PC-3 (cell line): ENCODE measurements at regions not wholly inside any gene's neighbourhood (a gene's known extent, or its start where the extent isn't known, plus 50 kb on each side); places are given as distances from the start of the nearest gene placed in this dataset.

Experiments
- ATAC-seq: fragments of 200-7000 bp; cut with Tn5 transposase; 2 replicates; pipeline ENCODE4 v1.9.1; 2020; ENCODE audit warnings: mild to moderate bottlenecking, moderate library complexity
- BruUV-seq: library from RNA; stranded (reverse); fragments of 400-500 nt; replicated peaks from 2 replicates; lab custom pipeline; 2021; lab: Mats Ljungman, UMichigan
- CTCF ChIA-PET: fragments of 300-600 bp; sonication (Branson Sonifier 250); formaldehyde crosslinking; loops from one replicate; lab custom pipeline; 2022; ENCODE audit warnings: antibody characterized with exemption; lab: Charles Lee
- POLR2A ChIA-PET: fragments of 300-600 bp; sonication (Branson Sonifier 250); formaldehyde crosslinking; loops from one replicate; lab custom pipeline; 2022; ENCODE audit warnings: antibody characterized with exemption; ENCODE audit not compliant: unreplicated experiment; lab: Charles Lee
- DNase-seq: peaks from one replicate; pipeline ENCODE4 v3.0.0-alpha.2; 2015
- H2AFZ ChIP-seq: fragments of 300-600 bp; sonication (generic); 2 replicates; pipeline ENCODE4 v1.6.0; 2016; ENCODE audit warnings: antibody characterized with exemption, low read length
- H3F3A ChIP-seq: fragments of 300-600 bp; sonication (generic); one replicate; pipeline ENCODE4 v1.6.0; 2017; ENCODE audit warnings: antibody characterized with exemption, low read length, control low read depth, mild to moderate bottlenecking; ENCODE audit not compliant: unreplicated experiment
- H3K27ac ChIP-seq: fragments of 300-600 bp; sonication (generic); 2 replicates; pipeline ENCODE4 v1.5.1; 2016; ENCODE audit warnings: mild to moderate bottlenecking, low read length
- H3K27me3 ChIP-seq: fragments of 300-600 bp; sonication (generic); 2 replicates; pipeline ENCODE4 v1.6.1; 2016; ENCODE audit warnings: low read length, mixed read lengths
- H3K36me3 ChIP-seq: fragments of 300-600 bp; sonication (generic); 2 replicates; pipeline ENCODE4 v1.6.1; 2016; ENCODE audit warnings: low read depth, mixed run types, low read length, mixed read lengths
- H3K4me1 ChIP-seq: fragments of 300-600 bp; sonication (generic); 2 replicates; pipeline ENCODE4 v1.5.1; 2016; ENCODE audit warnings: low read length; ENCODE audit not compliant: insufficient read depth
- H3K4me2 ChIP-seq: fragments of 300-600 bp; sonication (generic); 2 replicates; pipeline ENCODE4 v1.6.0; 2016; ENCODE audit warnings: low read length
- H3K4me3 ChIP-seq: fragments of 300-600 bp; sonication (generic); 2 replicates; pipeline ENCODE4 v1.5.1; 2016; ENCODE audit warnings: mild to moderate bottlenecking, low read length, mixed read lengths
- H3K79me2 ChIP-seq: fragments of 300-600 bp; sonication (generic); 2 replicates; pipeline ENCODE4 v1.6.1; 2017; ENCODE audit warnings: low read length, mixed read lengths
- H3K9ac ChIP-seq: fragments of 300-600 bp; sonication (generic); 2 replicates; pipeline ENCODE4 v1.6.0; 2016; ENCODE audit warnings: mild to moderate bottlenecking, low read length
- H3K9me2 ChIP-seq: fragments of 300-600 bp; sonication (generic); replicated peaks from 2 replicates; pipeline ENCODE4 v1.6.1; 2016; ENCODE audit warnings: mixed run types, low read length, mixed read lengths
- H3K9me3 ChIP-seq: fragments of 300-600 bp; sonication (generic); 2 replicates; pipeline ENCODE4 v1.6.1; 2016; ENCODE audit warnings: low read length, mixed read lengths
- H4K20me1 ChIP-seq: fragments of 300-600 bp; sonication (generic); 2 replicates; pipeline ENCODE4 v1.6.1; 2016; ENCODE audit warnings: low read length, mixed read lengths
- CTCF ChIP-seq: fragments of 300-600 bp; sonication (generic); conservative IDR thresholded peaks from 2 replicates; pipeline ENCODE4 v1.5.1; 2017; ENCODE audit warnings: antibody characterized with exemption, low read depth, mild to moderate bottlenecking, low read length
- EZH2 ChIP-seq: fragments of 300-600 bp; sonication (generic); IDR thresholded peaks from one replicate; pipeline ENCODE4 v1.6.1; 2017; ENCODE audit warnings: antibody characterized with exemption, mild to moderate bottlenecking, low read length; ENCODE audit not compliant: unreplicated experiment
- EZH2phosphoT487 ChIP-seq: fragments of 300-600 bp; sonication (generic); IDR thresholded peaks from 2 replicates; pipeline ENCODE4 v1.6.1; 2018; ENCODE audit warnings: mild to moderate bottlenecking, antibody characterized with exemption, low read length, borderline replicate concordance
- intact Hi-C: fragments of 100-400 bp; cut with micrococcal nuclease; formaldehyde crosslinking; loops from 2 replicates; pipeline ENCODE4 v1.9.0; 2023

GRCh38 chr2:133906396-133906795 lies 338.1 kb upstream of the NCKAP5 start:
- ATAC-seq, result no peak
- CTCF ChIA-PET, result no interaction called here
- POLR2A ChIA-PET, result no interaction called here

DNA sequence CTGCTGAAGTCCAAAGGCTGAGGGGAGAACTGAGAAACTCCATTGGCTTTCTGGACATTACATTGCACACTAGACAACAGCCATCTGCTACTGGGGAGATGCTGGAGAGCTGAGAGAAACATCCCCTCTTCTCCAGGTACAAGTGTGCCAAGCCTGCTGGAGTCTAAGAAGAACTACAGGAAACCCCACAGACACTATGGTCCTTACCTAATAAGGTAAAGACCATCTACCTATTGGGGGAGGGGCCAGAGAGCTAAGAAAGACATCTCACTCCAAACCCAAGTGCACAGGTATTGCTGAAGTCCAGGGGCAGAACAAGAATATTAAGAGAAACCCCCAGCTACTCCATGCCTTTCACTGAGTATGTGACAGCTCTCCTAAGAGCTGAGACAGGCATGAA lies 338.7 kb upstream of the NCKAP5 start:
- BruUV-seq, result no TSS peak
- Histone ChIP-seq H3K27ac (no peak overlapping the region), H3K36me3 (no peaks in the 10 kb centered on the region), H3K9ac (no peak overlapping the region), H3K9me2 (no peaks in the 10 kb centered on the region), H3K4me3 (no peak overlapping the region), H3K9me3 (no peaks in the 10 kb centered on the region), H3K27me3 (peaks cover 20% of the 10 kb centered on the region), H3F3A (no peaks in the 10 kb centered on the region), H3K4me2 (no peak overlapping the region), H4K20me1 (no peaks in the 10 kb centered on the region), H3K79me2 (no peaks in the 10 kb centered on the region), H3K4me1 (no peaks in the 10 kb centered on the region), H2AFZ (no peak overlapping the region)
- ChIA-PET POLR2A (no interaction called here), CTCF (no interaction called here)
- TF ChIP-seq EZH2 (no peak), CTCF (no peak), EZH2phosphoT487 (no peak)
- ATAC-seq (no peak), DNase-seq (no peak)
- intact Hi-C loops, result no loop called here

More at GRCh38 chr2:133906396-133906795, 338.1 kb upstream of the NCKAP5 start:
- no peaks in the 10 kb centered on the region for H3K79me2 ChIP-seq
- TF ChIP-seq CTCF (no peak), EZH2phosphoT487 (no peak), EZH2 (no peak)
- no peaks in the 10 kb centered on the region for H3F3A ChIP-seq
- no peak overlapping the region for H3K4me3 ChIP-seq
- no peaks in the 10 kb centered on the region for H3K9me3 ChIP-seq
- H3K27ac ChIP-seq, result no peak overlapping the region
- no peaks in the 10 kb centered on the region for H3K4me1 ChIP-seq
- intact Hi-C loops, result no loop called here
- no peaks in the 10 kb centered on the region for H4K20me1 ChIP-seq
- peaks cover 20% of the 10 kb centered on the region for H3K27me3 ChIP-seq
- no peaks in the 10 kb centered on the region for H3K9me2 ChIP-seq
- H3K36me3 ChIP-seq, result no peaks in the 10 kb centered on the region
- H3K9ac ChIP-seq, result no peak overlapping the region
- H2AFZ ChIP-seq, result no peak overlapping the region
- no peak for DNase-seq
- BruUV-seq, result no TSS peak
- H3K4me2 ChIP-seq, result no peak overlapping the region

- POLR2A ChIA-PET, result no interaction called here
- ATAC-seq, result no peak
- no peaks in the 10 kb centered on the region for H4K20me1 ChIP-seq
Observed at GRCh38 chr2:133908171-133908570, 339.9 kb upstream of the NCKAP5 start.

More at GRCh38 chr2:133908171-133908570, 339.9 kb upstream of the NCKAP5 start:
- BruUV-seq, result no TSS peak
- no peak overlapping the region for H3K9ac ChIP-seq
- TF ChIP-seq CTCF, result no peak
- TF ChIP-seq EZH2phosphoT487, result no peak
- no peak for TF ChIP-seq EZH2
- H3K9me3 ChIP-seq, result no peaks in the 10 kb centered on the region
- DNase-seq, result no peak
- H3K4me3 ChIP-seq, result no peak overlapping the region
- CTCF ChIA-PET, result no interaction called here
- no peak overlapping the region for H2AFZ ChIP-seq
- H3K27ac ChIP-seq, result no peak overlapping the region
- peaks cover 12% of the 10 kb centered on the region for H3K27me3 ChIP-seq
- H3K79me2 ChIP-seq, result no peaks in the 10 kb centered on the region
- no peak overlapping the region for H3K4me2 ChIP-seq
- H3K4me1 ChIP-seq, result no peaks in the 10 kb centered on the region
- no peaks in the 10 kb centered on the region for H3K36me3 ChIP-seq
- no peaks in the 10 kb centered on the region for H3K9me2 ChIP-seq
- no peaks in the 10 kb centered on the region for H3F3A ChIP-seq
- intact Hi-C loops, result no loop called here
